Hepatocyte (in vitro differentiated cells): ENCODE measurements at regions not wholly inside any gene's neighbourhood (a gene's known extent, or its start where the extent isn't known, plus 50 kb on each side); places are given as distances from the start of the nearest gene placed in this dataset.

Experiments used
- CTCF ChIP-seq: fragments of 200-600 bp; sonication (generic); IDR thresholded peaks from 2 replicates; pipeline ENCODE4 v1.5.1; 2016; ENCODE audit warnings: antibody characterized with exemption, mild to moderate bottlenecking; ENCODE audit not compliant: poor library complexity
- EZH2 ChIP-seq: fragments of 200-600 bp; sonication (generic); IDR thresholded peaks from 2 replicates; pipeline ENCODE4 v1.6.1; 2016; ENCODE audit warnings: antibody characterized with exemption, mild to moderate bottlenecking, borderline replicate concordance
- EZH2phosphoT487 ChIP-seq: fragments of 200-600 bp; sonication (generic); IDR thresholded peaks from one replicate; pipeline ENCODE4 v1.6.1; 2018; ENCODE audit warnings: antibody characterized with exemption, mild to moderate bottlenecking, low read depth, moderate library complexity; ENCODE audit not compliant: unreplicated experiment, severe bottlenecking

DNA sequence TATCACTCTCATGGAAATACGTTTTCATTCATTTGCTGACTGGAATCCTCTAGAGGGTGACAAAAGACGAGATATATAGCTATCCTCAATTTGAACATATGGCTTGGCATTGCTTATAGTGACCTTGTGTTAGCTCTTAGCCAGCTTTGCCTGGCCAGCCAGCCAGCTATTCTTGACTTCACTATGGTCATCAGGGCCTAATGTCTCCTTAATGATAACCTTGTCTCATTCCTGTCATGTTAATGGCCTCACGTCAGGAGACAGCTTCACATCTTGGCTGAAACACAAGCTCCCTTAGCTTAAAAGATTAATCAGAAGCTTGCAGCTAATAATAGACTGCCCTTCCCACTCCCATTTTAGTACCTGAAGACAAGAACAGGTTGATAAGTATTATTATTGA lies 1517.5 kb upstream of the PIK3C3 start:
- TF ChIP-seq CTCF = no peak
- TF ChIP-seq EZH2 = no peak
- TF ChIP-seq EZH2phosphoT487 = no peak
